Loucy (cell line): ENCODE measurements at regions not wholly inside any gene's neighbourhood (a gene's known extent, or its start where the extent isn't known, plus 50 kb on each side); places are given as distances from the start of the nearest gene placed in this dataset.

Experiments
- H2AFZ ChIP-seq: fragments of 200-600 bp; sonication (generic); 2 replicates; pipeline ENCODE4 v1.6.0; 2016; ENCODE audit warnings: antibody characterized with exemption, mild to moderate bottlenecking, low read length, moderate library complexity
- H3F3A ChIP-seq: fragments of 200-600 bp; 2 replicates; pipeline ENCODE4 v1.6.0; 2016; ENCODE audit warnings: antibody characterized with exemption, low read depth, mild to moderate bottlenecking
- H3K27me3 ChIP-seq: fragments of 200-600 bp; sonication (generic); 2 replicates; pipeline ENCODE4 v1.6.1; 2014; ENCODE audit warnings: low read length, mild to moderate bottlenecking; ENCODE audit not compliant: insufficient read depth, poor library complexity, severe bottlenecking
- H3K36me3 ChIP-seq: fragments of 200-600 bp; sonication (generic); 2 replicates; pipeline ENCODE4 v1.6.1; 2016; ENCODE audit warnings: low read length; ENCODE audit not compliant: insufficient read depth
- H3K4me1 ChIP-seq: fragments of 200-600 bp; sonication (generic); 2 replicates; pipeline ENCODE4 v1.5.1; 2014; ENCODE audit warnings: low read length, mild to moderate bottlenecking; ENCODE audit not compliant: insufficient read depth, poor library complexity, severe bottlenecking
- H3K4me2 ChIP-seq: fragments of 200-600 bp; sonication (generic); 2 replicates; pipeline ENCODE4 v1.6.0; 2014; ENCODE audit warnings: antibody characterized with exemption, low read length, low read depth, mild to moderate bottlenecking; ENCODE audit not compliant: poor library complexity, severe bottlenecking
- H3K4me3 ChIP-seq: fragments of 200-600 bp; sonication (generic); 2 replicates; pipeline ENCODE4 v1.5.1; 2014; ENCODE audit warnings: low read length, mild to moderate bottlenecking, mixed read lengths; ENCODE audit not compliant: poor library complexity, severe bottlenecking
- H3K79me2 ChIP-seq: fragments of 200-600 bp; sonication (generic); 2 replicates; pipeline ENCODE4 v1.6.1; 2014; ENCODE audit warnings: low read length; ENCODE audit not compliant: insufficient read depth
- H3K9ac ChIP-seq: fragments of 200-600 bp; sonication (generic); 2 replicates; pipeline ENCODE4 v1.6.0; 2014; ENCODE audit warnings: mild to moderate bottlenecking, low read depth, low read length, moderate library complexity; ENCODE audit not compliant: poor library complexity, severe bottlenecking
- H3K9me2 ChIP-seq: fragments of 200-600 bp; sonication (generic); replicated peaks from 2 replicates; pipeline ENCODE4 v1.6.1; 2016; ENCODE audit warnings: low read depth, low read length, mixed read lengths
- H3K9me3 ChIP-seq: fragments of 200-600 bp; sonication (generic); 2 replicates; pipeline ENCODE4 v1.6.1; 2014; ENCODE audit warnings: mild to moderate bottlenecking, antibody characterized with exemption, low read length, low read depth; ENCODE audit not compliant: insufficient read depth
- H4K20me1 ChIP-seq: fragments of 200-600 bp; sonication (generic); 2 replicates; pipeline ENCODE4 v1.6.0; 2014; ENCODE audit warnings: antibody characterized with exemption, low read length, mild to moderate bottlenecking; ENCODE audit not compliant: insufficient read depth, poor library complexity, severe bottlenecking
- EZH2phosphoT487 ChIP-seq: fragments of 200-600 bp; IDR thresholded peaks from 2 replicates; pipeline ENCODE4 v1.6.1; 2018; ENCODE audit warnings: antibody characterized with exemption, mild to moderate bottlenecking, moderate library complexity, borderline replicate concordance
- TF ChIP-seq, protein P1 (sequence below): fragments of 200-600 bp; sonication (generic); conservative IDR thresholded peaks from 2 replicates; pipeline ENCODE4 v1.5.1; 2014; ENCODE audit warnings: mild to moderate bottlenecking, antibody characterized with exemption, low read length

DNA sequence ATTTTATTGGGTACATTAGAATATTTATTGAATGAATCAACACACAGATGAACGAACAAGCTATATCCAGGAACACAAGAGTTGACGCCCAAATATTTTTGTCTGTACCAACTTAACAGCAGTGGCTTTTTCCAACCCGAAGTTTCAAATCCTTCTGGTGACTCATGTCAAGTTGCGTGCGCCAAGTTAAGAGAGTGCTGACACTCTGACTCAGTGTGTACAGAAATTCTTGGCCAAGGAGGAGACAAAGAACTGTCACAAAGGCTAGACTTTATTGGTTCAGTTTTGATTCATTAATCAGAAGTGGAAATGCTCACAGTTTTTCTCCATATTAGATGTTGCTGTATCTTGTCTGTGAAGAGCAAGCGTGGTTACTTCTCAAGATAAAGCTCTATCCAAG is 59.6 kb upstream of the TSC22D2 start:
- Histone ChIP-seq H2AFZ (no peak overlapping the region), H3K9me3 (no peaks in the 10 kb centered on the region), H3K36me3 (no peaks in the 10 kb centered on the region), H4K20me1 (no peaks in the 10 kb centered on the region), H3K4me3 (no peak overlapping the region), H3K79me2 (no peaks in the 10 kb centered on the region), H3F3A (no peaks in the 10 kb centered on the region), H3K9ac (no peak overlapping the region), H3K4me2 (no peak overlapping the region), H3K4me1 (no peaks in the 10 kb centered on the region), H3K27me3 (no peaks in the 10 kb centered on the region), H3K9me2 (no peaks in the 10 kb centered on the region)
- no peak for TF ChIP-seq EZH2phosphoT487
- TF ChIP-seq, protein P1, sequence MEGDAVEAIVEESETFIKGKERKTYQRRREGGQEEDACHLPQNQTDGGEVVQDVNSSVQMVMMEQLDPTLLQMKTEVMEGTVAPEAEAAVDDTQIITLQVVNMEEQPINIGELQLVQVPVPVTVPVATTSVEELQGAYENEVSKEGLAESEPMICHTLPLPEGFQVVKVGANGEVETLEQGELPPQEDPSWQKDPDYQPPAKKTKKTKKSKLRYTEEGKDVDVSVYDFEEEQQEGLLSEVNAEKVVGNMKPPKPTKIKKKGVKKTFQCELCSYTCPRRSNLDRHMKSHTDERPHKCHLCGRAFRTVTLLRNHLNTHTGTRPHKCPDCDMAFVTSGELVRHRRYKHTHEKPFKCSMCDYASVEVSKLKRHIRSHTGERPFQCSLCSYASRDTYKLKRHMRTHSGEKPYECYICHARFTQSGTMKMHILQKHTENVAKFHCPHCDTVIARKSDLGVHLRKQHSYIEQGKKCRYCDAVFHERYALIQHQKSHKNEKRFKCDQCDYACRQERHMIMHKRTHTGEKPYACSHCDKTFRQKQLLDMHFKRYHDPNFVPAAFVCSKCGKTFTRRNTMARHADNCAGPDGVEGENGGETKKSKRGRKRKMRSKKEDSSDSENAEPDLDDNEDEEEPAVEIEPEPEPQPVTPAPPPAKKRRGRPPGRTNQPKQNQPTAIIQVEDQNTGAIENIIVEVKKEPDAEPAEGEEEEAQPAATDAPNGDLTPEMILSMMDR, result no peak

DNA sequence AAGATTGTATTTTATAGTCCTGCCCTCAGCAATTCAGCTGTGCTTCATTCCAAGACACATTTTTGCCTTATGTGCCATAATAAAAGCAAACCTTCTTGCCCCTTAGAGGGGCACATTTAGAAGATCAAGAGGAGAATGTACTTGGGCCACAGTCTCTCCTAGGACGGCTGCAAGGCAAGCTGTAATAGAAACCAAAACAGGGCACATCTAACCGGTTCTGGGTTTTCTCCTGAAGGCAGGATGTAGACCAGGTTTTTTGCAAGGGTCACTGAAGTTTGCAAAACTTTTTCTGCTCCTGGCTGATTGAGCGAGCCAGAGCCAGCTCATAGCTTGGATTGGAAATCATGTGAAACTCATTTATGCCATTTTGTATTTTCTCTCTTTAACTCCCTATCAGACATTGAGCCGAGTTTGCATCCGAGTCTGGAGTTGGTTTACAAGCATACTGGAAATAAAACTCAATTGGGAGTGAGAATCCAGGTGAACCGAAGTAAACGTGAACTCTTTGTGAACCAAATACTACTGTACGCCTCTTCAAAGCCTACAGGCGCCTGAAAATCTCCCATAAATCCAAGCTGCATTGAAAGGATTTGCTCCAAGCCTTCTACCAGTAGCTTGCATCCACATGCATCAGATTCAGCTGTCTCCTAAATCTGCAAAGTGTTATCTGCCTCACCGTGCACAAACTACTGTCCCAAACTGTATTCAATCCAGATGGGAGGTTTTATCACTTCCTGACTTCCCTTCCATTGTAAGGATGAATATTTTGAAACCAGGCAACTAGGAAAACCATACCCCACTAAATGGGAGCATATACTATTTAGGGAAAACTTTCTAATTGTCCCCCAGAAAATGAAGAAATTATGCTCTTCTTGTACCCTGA is 60.9 kb upstream of the TSC22D2 start:
- no peak overlapping the region for H2AFZ ChIP-seq

DNA sequence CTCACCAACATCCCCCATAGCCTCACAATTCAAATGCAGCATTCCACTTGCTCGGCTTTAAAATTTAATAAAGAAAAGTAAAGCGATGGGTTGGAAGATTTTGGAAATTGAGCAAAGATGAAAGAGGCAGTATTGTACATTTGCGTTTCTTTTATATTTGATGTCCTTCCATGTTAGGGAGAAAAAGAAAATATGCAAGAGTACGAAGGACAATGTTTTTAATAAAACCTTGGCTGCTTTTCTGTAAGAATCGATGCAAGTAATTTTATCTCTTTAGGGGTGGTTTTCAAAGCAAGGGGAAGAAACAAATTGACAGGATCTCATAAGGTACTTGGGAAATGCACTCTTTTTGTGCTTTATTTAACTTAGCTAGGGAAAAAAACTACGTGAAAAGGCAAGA is 61.8 kb upstream of the TSC22D2 start:
- Histone ChIP-seq H3K4me3 (no peak overlapping the region), H4K20me1 (no peaks in the 10 kb centered on the region), H3K79me2 (no peaks in the 10 kb centered on the region), H3K4me2 (no peak overlapping the region), H3F3A (no peaks in the 10 kb centered on the region), H3K9me2 (no peaks in the 10 kb centered on the region), H3K36me3 (no peaks in the 10 kb centered on the region), H3K9ac (no peak overlapping the region), H3K4me1 (no peaks in the 10 kb centered on the region), H3K9me3 (no peaks in the 10 kb centered on the region), H2AFZ (no peak overlapping the region), H3K27me3 (no peaks in the 10 kb centered on the region)
- TF ChIP-seq, protein P1, result no peak
- TF ChIP-seq EZH2phosphoT487, result no peak

More for the DNA sequence above, 60.9 kb upstream of the TSC22D2 start:
- H3K36me3 ChIP-seq, result no peaks in the 10 kb centered on the region
- TF ChIP-seq, protein P1, result no peak
- no peak for TF ChIP-seq EZH2phosphoT487
- H3K27me3 ChIP-seq, result no peaks in the 10 kb centered on the region
- no peaks in the 10 kb centered on the region for H3K9me2 ChIP-seq
- no peak overlapping the region for H3K4me3 ChIP-seq
- no peaks in the 10 kb centered on the region for H3K4me1 ChIP-seq
- H3K4me2 ChIP-seq, result no peak overlapping the region
- no peaks in the 10 kb centered on the region for H3K9me3 ChIP-seq
- H3F3A ChIP-seq, result no peaks in the 10 kb centered on the region
- H3K79me2 ChIP-seq, result no peaks in the 10 kb centered on the region
- no peaks in the 10 kb centered on the region for H4K20me1 ChIP-seq
- no peak overlapping the region for H3K9ac ChIP-seq
